OCI-M2 (cell line): ENCODE measurements at regions not wholly inside any gene's neighbourhood (a gene's known extent, or its start where the extent isn't known, plus 50 kb on each side); places are given as distances from the start of the nearest gene placed in this dataset.

Experiments used
- DNase-seq: peaks from one replicate; lab custom pipeline; 2025; ENCODE audit not compliant: unreplicated experiment; lab: John Stamatoyannopoulos, UW

DNA sequence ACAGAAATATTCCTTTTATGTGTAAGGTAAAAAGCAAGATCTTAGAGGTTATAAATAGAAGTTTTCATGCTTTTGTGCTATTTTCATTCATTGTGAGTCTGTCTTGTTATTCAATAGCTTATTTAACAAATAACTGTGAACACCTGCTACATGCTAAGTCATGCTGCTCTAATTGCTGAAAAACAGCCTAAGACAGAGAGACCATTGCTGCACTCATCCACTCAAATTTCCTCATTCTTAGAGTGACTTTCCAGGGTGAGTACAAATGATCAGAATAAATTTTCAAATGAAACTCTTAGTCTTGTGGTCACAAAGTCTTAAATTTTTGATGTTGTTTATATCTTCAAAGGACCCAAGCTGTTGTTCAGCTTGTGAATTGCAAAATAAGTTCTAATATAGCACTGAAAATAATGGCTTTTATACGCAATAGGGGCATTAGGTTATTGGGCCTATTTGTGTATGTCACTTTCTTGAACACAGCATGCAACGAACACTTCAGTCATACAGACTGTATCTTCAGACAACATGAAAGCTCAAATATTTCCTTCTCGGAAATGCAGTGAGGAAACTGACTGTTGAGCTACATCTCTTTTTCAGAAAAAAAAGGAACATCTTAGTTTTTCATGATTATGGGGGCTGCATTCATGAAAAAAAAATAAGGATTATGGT lies 247.9 kb upstream of the PCDH15 start:
- no peak for DNase-seq

DNA sequence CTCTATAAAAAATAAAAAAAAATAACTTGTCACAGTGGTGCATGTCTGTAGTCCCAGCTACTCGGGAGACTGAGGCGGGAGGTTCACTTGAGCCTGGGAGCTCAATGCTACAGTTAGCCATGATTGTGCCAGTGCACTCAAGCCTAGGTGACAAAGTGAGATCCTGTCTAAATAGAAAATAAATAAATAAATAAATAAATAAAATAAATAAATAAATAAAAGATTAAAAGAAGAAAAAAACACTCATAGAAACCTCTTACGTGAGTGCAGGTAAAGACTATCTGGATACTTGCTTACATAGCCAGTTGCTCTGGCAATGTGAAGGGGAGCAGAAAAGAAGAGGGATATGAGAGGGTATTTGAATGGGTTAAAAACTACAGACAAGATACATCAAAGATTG lies 242.5 kb upstream of the PCDH15 start:
- DNase-seq, result no peak

DNA sequence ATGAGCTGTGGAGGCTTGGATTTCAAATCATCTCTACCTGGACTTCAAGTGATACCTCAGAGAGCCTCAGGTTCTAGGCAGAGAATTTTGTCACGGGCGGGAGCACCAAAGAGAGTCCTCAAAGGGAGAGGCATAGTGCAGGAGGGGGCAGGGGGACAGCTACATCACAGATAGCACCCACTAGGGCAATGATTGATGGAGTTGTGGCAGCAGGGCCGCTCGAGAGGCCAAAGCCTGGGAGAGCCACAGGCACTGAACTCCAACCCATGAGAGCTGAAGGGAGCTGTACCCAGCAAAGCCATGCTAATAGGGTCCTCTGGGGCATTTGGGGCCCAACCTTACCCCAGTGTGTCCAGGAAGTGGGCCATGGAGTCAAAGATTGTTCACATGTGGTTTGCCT lies 232.0 kb upstream of the PCDH15 start:
- no peak for DNase-seq

DNA sequence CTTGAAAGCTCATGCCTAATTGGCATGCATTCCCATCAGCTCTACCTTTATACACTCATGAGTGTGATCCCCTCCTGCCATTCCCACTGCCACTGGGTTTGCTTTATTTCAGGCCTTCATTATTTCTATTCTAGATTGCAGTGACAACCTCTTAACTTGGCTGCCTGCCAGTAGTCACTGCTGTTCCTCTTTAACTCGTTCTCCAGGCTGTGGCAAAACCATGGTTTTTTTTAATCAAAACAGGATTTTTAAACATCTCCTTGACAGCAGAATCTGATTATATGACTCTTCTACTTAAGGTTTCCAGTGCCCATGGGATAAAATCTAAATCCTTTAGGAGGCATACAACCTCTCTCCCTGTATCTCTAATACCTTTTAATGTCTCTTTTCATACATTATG lies 223.7 kb upstream of the PCDH15 start:
- DNase-seq, result no peak

DNA sequence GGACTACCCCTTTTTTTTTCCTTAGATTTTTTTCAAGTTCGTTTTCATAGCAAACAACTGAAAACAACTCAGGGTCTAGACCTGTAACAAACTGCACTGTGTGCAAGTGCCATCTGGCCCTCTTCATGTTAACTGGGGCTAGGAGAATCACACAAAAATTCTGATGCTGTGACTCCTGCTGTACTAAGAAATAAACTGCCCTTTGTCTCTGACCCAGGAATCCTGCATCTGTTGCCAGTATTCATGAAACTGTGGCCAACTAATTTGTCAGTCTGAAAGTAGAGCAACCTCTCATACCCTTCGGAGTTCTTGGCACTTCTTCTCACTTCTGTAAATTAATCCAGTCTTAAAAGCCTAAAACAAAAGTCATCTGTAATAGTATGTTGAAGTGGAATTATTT lies 218.4 kb upstream of the PCDH15 start:
- no peak for DNase-seq

DNA sequence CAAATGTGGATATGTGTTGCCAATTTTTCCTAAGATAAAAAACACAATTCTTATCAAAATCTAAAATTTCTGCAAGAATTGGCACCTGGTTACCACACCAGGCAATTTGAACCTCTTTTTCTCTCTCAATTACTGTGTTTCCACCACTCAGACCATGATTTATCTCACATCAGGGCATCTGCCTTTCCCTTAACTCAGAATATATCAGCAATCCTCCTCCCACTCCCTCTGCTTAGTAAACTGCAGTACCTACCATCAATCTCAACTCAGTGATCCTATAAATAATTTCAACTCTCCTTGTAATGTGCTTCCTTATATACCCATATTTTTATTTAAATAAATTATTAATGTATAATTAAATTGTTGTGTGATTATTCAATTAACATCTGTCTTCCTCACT lies 212.3 kb upstream of the PCDH15 start:
- DNase-seq, result no peak

DNA sequence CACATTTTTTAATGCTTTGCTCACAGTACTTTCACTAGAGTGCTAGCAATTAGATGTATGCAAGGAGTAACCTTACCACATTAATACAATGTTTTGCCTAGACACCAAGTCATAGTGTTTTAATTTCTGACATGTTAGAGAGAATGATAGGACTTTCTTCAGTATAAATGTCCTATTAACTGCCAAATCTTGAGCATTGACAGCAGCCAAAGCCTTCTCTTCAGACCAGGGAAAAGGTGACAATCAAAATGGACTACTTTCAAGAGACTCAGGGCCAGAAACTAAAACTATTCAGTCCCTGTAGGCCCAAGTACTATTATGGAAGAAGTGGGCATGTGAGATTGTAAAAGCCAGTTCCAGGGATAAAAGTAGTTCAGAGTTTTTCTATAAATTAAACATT lies 201.4 kb upstream of the PCDH15 start:
- DNase-seq, result no peak

DNA sequence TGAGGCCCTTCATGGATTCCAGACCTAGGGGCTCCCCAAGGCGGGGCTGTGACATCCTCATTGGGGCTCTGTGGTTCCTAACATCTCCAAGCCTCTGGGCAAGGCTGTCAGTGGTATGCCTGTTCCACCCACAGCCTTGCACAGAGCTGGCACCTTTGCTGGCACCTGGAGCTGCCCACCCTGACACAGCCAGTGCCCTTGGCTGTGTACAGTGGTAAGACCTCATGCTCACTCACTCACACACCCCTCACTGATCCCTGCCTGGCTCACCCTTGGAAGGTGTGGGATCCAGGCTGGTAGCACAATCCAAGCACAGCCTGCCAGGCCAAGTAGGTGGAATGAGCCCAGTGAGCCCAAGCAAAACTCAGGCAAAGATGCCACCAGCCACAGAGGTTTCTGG lies 200.4 kb upstream of the PCDH15 start:
- DNase-seq, result no peak

DNA sequence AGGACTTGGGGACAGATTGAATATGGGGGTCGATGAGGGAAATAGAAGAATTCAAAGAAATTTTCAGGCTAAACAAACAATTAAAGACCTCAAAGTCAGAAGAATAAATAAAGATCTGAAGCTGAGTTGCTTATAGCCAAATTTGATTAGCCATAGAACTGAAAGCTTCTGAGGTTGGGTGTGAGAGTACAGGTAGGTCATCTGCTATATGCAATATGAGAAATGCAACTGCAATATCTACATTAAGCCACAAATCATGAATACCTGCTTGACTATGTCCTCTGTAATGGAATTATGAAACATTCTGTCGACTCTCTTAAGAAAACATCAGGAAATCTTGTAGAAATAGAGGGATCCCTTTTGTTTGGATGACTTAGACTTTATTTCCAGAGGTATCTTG lies 192.1 kb upstream of the PCDH15 start:
- no peak for DNase-seq

DNA sequence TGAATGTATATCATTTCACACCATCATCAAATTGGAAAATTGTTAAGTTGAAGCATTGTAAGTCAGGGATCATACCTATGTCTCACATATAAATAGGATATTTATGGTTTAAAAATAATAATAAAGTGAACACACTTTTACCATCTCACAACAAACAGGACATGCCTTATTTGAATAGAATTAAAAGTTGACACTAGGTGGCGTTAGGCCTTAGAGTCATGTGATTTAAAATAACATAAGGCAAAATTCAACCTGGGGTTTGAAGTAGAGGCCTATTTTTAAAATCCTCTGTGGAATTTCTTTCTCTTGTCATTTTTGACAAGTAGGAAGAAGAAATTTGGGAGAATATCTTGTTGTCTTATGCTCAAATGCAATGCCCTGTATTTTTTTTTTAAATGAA lies 184.7 kb upstream of the PCDH15 start:
- no peak for DNase-seq

DNA sequence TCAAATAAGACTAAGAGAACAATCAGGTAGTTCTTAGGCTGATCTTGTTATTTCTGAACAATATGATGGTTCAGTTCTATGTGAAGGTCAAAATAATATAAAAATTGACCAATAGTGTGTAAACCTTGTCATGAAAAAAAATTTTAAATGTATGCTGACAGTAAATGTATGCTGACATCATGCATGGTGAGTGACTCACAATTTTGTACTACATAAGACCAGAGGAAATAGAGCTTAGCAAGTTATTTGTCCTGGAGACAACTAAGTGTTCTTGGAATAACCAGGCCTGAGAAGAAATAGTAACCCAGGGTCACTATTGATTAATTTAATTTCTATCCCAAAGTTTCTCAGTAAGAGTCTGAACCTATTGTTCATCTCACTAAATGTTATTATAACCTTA lies 182.2 kb upstream of the PCDH15 start:
- DNase-seq, result no peak

DNA sequence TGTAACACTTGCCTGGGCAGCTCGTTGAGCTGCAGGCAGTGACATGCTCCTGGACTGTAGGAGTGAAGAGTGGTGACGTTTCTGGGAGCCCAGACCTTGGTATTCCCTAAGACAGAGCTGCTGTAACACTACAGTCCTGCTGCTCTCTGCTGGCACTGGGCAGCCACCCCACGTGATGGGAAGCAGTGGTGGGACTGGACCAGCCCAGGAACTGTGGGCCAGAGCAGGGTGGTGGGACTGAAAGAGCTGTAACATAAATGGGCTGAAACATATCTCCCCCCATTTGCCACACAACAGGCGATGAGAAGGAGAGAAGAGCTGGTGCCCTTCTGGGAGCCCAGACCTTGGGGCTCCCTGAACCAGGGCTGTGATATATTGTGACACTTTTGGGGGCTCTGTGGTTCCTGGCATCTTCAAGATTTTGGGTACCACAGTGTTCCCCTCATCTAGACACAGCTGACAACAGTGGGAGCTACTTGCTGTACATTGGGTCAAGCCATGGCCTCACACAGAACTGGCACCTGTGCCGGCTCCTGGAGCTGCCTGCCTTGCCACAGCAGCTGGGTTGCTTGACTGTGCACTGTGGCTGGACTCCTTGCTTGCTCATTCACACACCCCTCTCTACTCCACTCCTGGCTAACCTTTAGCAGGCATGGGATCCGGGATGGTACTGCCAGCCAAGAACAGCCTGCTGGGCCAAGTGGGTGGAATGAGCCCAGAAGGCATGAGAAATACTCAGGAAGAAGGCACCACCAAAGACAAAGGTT lies 161.3 kb upstream of the PCDH15 start:
- DNase-seq, result no peak

DNA sequence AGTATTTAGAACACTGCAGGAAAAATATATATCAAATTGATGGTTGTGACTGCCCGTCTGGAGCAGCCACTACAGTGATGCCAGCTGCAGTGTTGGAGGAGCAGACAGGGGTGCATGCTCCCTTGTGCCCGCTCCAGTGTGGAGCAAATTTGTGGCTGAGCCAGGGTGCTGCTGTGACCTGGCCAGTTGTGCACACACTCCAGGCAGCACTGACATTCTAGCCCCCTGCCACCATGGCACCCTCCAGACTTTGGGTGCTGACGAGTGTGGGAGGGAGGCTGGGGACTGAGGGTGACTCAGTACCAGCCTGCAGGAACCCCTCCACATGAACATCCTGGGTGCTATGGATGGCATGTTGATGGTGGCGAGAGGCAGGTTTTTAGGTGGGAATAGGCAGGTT lies 160.0 kb upstream of the PCDH15 start:
- DNase-seq, result no peak

DNA sequence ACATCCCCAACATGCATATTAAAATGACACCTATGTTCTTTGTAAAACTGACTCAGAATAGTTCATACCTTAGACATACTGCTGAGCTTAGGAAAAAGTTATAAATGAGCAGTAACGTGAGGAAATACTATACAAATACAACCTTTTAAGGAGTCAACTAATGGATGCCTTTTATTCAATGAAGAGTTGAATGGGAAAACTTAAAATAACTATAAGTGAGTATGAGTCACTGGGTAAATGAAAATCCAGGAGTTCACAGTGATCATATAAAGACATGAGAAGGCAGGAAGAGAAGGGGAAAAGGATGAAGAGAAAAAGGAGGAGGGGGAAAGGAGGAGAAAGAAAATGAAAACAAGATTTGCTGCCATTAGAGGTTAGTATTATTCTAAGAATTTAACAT lies 157.8 kb upstream of the PCDH15 start:
- no peak for DNase-seq

DNA sequence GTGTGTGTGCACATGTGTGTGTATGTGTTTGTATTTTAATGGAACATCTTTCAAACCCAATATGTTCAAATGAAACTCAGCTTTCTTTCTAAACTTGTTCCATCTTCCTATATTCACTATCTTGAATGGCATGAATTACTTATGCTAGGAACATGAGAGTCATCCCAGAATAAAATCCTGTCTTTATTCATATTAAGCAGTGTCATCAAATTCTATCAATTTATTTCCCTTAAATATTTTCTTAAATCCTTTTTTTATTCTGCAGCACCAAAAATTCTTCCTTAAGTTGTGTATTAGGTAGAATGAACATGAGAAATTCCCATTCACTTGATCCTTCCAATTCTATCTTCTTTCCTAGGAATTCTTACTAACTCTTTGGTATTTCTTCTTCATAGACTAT lies 146.6 kb upstream of the PCDH15 start:
- no peak for DNase-seq

DNA sequence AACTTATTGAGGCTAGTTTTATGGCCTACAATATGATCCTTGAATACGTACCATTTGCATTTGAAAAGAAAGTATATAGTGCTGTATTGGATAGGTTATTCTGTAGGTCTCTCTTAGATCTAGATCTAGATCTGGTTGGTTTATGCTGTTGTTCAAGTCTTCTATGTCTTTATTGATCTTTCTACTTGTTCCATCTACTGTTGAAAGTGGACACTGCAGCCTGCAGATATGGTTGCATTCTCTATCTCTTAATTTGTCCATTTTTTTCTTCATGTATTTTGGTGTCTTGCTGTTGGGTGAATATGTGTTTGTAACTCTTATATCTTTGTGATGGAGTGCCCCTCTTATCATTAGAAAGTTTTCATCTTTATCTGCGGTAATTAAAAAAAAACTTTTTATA lies 139.4 kb upstream of the PCDH15 start:
- no peak for DNase-seq

DNA sequence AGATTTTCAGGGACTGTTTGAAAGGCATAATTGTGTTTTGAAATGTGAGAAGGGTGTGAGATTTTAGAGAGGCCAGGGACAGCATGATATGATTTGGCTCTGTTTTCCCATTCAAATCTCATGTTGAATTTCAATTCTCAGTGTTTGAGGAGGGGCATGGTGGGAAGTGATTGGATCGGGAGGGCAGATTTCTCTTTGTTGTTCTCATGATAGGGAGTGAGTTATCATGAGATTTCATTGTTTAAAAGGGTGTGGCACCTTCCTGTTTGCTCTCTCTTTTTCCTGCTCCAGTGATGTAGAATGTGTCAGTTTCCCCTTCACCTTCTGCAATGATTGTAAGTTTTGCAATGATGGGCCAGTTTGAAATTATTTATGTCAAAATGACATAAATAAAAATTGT lies 113.0 kb upstream of the PCDH15 start:
- DNase-seq, result no peak

DNA sequence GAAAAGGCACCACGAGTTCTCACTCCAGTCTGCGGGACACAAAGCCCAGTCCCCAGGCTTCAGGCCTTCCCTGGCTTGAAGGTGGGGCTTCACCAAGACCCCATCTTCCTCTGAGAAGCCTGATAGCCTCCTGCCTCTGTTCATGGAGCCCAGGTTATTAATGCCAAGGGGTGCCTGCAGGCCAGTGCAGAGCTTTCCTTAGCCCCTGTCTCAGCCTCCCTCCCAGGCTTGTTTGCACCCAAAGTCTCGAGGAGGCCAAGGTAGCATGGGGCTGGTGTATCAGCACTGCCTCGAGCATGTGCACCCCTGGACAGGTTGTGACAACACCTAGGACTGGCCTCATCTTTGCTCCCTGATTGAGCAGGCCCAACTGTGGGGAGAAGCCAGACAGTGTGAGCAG lies 108.1 kb upstream of the PCDH15 start:
- no peak for DNase-seq

DNA sequence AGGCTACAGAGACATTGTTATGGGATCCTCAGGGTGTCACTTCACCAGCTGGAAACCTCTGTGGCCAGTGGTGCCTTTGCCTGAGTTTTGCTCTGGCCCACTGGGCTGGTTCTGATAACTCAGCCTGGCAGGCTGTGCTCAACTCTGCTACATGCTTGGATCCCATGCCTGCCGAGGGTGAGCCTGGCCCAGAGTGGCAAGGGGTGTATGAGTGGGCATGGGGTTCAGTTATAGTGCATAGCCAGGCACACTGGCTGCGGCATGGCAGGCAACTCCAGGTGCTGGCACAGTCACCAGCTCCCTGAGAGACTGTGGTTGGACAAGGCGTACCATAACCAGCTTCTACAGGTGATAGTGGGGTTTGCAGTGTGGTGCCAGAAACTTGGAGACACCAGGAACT lies 107.0 kb upstream of the PCDH15 start:
- no peak for DNase-seq

DNA sequence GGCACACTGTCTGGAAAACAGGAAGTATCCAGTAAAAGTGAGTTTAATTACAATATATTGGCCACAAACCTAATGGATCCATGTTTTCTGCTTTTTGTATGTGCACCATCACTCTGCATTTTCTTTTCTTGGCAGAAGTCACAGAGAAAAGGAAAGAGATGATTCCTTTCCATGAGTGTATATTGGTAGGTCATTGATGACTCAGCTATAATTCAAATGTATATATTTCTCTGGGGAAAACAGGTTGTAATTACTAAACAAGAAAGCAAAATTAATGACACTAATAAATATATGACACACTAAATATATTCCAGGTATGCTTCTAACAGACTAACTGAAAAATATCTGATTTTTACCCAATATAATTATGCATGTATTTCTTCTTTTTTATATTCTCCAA lies 105.9 kb upstream of the PCDH15 start:
- no peak for DNase-seq

DNA sequence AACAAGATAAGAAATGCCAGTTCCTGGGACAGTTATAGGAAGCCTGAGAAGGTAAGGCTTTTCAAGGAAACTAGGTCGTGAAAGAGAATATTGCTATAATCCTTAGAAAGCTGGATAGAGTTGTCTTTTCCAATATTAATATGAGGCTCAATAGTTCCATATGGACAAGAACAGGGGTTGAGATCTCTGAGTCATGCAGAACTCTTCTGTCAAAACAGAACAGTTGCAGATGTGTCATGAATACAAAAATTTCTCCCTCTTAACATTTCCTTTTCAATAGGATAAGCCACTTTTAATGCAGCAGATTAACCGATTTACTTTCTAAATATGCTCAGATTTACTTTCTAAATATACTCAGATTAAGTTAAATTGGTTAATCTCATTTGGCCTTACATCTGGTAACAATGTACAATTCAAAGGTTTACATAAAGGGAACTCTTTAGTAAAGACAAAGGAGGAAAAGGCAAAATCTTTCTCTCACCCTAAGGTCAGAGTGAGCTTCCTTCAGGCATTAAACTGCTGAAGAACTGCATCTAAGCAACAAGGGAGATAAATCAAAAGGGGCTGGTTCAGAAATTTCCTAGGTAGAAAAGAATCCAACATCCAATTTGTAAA lies 104.7 kb upstream of the PCDH15 start:
- DNase-seq, result no peak

DNA sequence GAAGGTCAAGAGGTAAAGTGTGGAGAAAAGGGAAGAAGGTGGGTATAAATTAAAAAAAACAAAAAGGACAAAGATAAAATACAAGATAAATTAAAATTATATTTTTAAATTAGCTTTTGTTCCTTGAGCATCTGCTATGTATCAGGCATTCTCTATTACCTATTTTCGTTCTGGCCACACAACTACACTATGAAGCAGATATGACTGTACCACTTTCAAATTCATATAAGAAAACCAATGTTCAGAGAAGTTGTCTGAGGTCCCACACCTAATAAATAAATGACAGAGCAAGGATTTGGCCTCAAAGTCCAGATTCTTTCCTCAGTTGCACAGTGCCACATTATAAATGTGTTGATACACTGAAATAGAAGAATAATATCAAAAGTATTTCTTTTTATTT lies 103.8 kb upstream of the PCDH15 start:
- DNase-seq, result no peak

DNA sequence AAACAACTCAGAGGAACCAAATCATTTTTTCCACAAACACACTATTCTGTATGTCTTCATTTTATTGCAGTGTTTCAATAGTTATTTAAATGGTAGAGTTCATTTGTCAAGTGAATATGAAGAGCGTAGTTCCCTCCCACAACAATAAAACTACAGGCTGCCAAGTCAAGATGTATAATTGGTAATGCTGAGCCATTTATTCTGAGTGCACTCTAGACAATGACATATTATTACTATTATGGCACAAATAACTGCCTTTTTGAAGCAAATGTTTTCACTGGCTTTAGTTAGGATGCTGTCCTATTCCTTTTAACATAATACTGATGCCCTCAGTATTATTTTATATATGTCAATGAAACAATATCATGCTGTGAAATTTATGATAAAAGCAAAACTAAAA lies 102.7 kb upstream of the PCDH15 start:
- no peak for DNase-seq
